Neuronal stem cell (in vitro differentiated cells): ENCODE measurements at regions not wholly inside any gene's neighbourhood (a gene's known extent, or its start where the extent isn't known, plus 50 kb on each side); places are given as distances from the start of the nearest gene placed in this dataset.

Experiments
- DNase-seq: peaks from one replicate; pipeline ENCODE4 v3.0.0-alpha.2; 2013; ENCODE audit warnings: low spot score
- H2AFZ ChIP-seq: one replicate; pipeline ENCODE4 v1.6.1; 2013; ENCODE audit warnings: mild to moderate bottlenecking, low read length, inconsistent platforms
- H2AK5ac ChIP-seq: 2 replicates; pipeline ENCODE4 v1.6.1; 2013; ENCODE audit warnings: low read depth, mild to moderate bottlenecking, inconsistent platforms, low read length, moderate library complexity, mixed read lengths
- H2BK120ac ChIP-seq: 2 replicates; pipeline ENCODE4 v1.6.1; 2013; ENCODE audit warnings: low read depth, mild to moderate bottlenecking, inconsistent platforms, low read length, moderate library complexity, mixed read lengths
- H2BK12ac ChIP-seq: one replicate; pipeline ENCODE4 v1.6.1; 2013; ENCODE audit warnings: low read length, inconsistent platforms
- H2BK15ac ChIP-seq: 2 replicates; pipeline ENCODE4 v1.6.1; 2013; ENCODE audit warnings: mild to moderate bottlenecking, low read length, inconsistent platforms, mixed read lengths
- H2BK5ac ChIP-seq: one replicate; pipeline ENCODE4 v1.6.1; 2013; ENCODE audit warnings: inconsistent platforms, mild to moderate bottlenecking, low read length, moderate library complexity
- H3K14ac ChIP-seq: one replicate; pipeline ENCODE4 v1.6.1; 2013; ENCODE audit warnings: low read length, inconsistent platforms
- H3K18ac ChIP-seq: 2 replicates; pipeline ENCODE4 v1.6.1; 2013; ENCODE audit warnings: low read length, inconsistent platforms
- H3K23ac ChIP-seq: 2 replicates; pipeline ENCODE4 v1.6.1; 2013; ENCODE audit warnings: low read depth, mild to moderate bottlenecking, mixed read lengths, low read length, inconsistent platforms; ENCODE audit not compliant: poor library complexity
- H3K27ac ChIP-seq: replicated peaks from 3 replicates; pipeline ENCODE4 v1.5.1; 2013; ENCODE audit warnings: low read length, inconsistent platforms
- H3K27me3 ChIP-seq, 3 experiments: 2 replicates each; pipeline ENCODE4 v1.6.1; 2013; ENCODE audit warnings: low read length in 3 of 3, mild to moderate bottlenecking in 2 of 3, inconsistent platforms in 1 of 3, low read depth in 1 of 3, mixed read lengths in 1 of 3, moderate library complexity in 1 of 3; ENCODE audit not compliant: control insufficient read depth in 3 of 3, insufficient read depth in 3 of 3
- H3K36me3 ChIP-seq, 2 donors: replicated peaks in 1 of 2; 2 replicates each; pipeline ENCODE4 v1.6.1; 2013; ENCODE audit warnings: low read length in 2 of 2; ENCODE audit not compliant: control insufficient read depth in 2 of 2, insufficient read depth in 2 of 2
- H3K4ac ChIP-seq: 2 replicates; pipeline ENCODE4 v1.6.1; 2013; ENCODE audit warnings: inconsistent platforms, mild to moderate bottlenecking, low read length, moderate library complexity
- H3K4me1 ChIP-seq, 2 donors: 1 replicate in 1 of 2; 2 replicates in 1 of 2; pipeline ENCODE4 v1.6.1; 2013; ENCODE audit warnings: low read length in 2 of 2, low read depth in 1 of 2; ENCODE audit not compliant: control insufficient read depth in 2 of 2, insufficient read depth in 1 of 2
- H3K4me2 ChIP-seq: one replicate; pipeline ENCODE4 v1.6.1; 2013; ENCODE audit warnings: mild to moderate bottlenecking, low read length, inconsistent platforms; ENCODE audit not compliant: insufficient read depth, poor library complexity, severe bottlenecking
- H3K4me3 ChIP-seq, 2 donors: 2 replicates each; pipeline ENCODE4 v1.5.1; 2013; ENCODE audit warnings: low read length in 2 of 2, mild to moderate bottlenecking in 2 of 2, inconsistent platforms in 1 of 2, moderate library complexity in 1 of 2
- H3K79me1 ChIP-seq: one replicate; pipeline ENCODE4 v1.6.1; 2013; ENCODE audit warnings: low read depth, mild to moderate bottlenecking, inconsistent platforms, low read length, moderate library complexity
- H3K9ac ChIP-seq: one replicate; pipeline ENCODE4 v1.6.1; 2013; ENCODE audit warnings: mild to moderate bottlenecking, low read depth, low read length, inconsistent platforms; ENCODE audit not compliant: poor library complexity
- H3K9me3 ChIP-seq, 2 donors: replicated peaks in 1 of 2; 2 replicates each; pipeline versions ENCODE3 to v1.6.1; 2013; ENCODE audit warnings: low read length in 2 of 2, mild to moderate bottlenecking in 2 of 2, inconsistent platforms in 1 of 2, low read depth in 1 of 2, mixed read lengths in 1 of 2, moderate library complexity in 1 of 2; ENCODE audit not compliant: control insufficient read depth in 2 of 2, insufficient read depth in 1 of 2
- H4K8ac ChIP-seq: one replicate; pipeline ENCODE4 v1.6.1; 2013; ENCODE audit warnings: low read depth, mild to moderate bottlenecking, inconsistent platforms, low read length, moderate library complexity
- H4K91ac ChIP-seq: one replicate; pipeline ENCODE4 v1.6.1; 2013; ENCODE audit warnings: low read length, low read depth, mild to moderate bottlenecking, inconsistent platforms; ENCODE audit not compliant: poor library complexity
- WGBS, 2 donors: extraction: QIAGEN DNeasy Blood & Tissue Kit; methylation state at CpG; one replicate each; pipeline ENCODE4 v1.1.7; 2013; ENCODE audit warnings: missing lambda C conversion rate in 2 of 2, mixed read lengths in 1 of 2; ENCODE audit not compliant: insufficient read length in 2 of 2, insufficient replicate concordance in 1 of 2; ENCODE audit errors: extremely low coverage in 2 of 2; 5-methylcytosine and 5-hydroxymethylcytosine counted together

- Histone ChIP-seq H2AFZ (no peak overlapping the region), H3K4me3 (no peak overlapping the region), H3K14ac (no peak overlapping the region), H3K9ac (no peak overlapping the region), H3K4me1 (no peaks in the 10 kb centered on the region), H3K4ac (no peak overlapping the region), H3K36me3 (no peaks in the 10 kb centered on the region), H3K18ac (no peak overlapping the region), H3K9me3 (no peaks in the 10 kb centered on the region), H4K91ac (no peak overlapping the region), H4K8ac (no peak overlapping the region), H3K27ac (no peak overlapping the region), H2BK120ac (no peak overlapping the region), H3K79me1 (no peaks in the 10 kb centered on the region), H2BK12ac (no peak overlapping the region), H3K27me3 (no peaks in the 10 kb centered on the region), H3K4me2 (no peak overlapping the region), H3K23ac (no peak overlapping the region), H2AK5ac (no peak overlapping the region), H2BK15ac (no peak overlapping the region), H2BK5ac (no peak overlapping the region)
- WGBS, 2 donors: no CpG with 5 or more reads among the region's 2 CpGs
- DNase-seq: no peak
Observed at GRCh38 chr16:79466111-79466510, 134.4 kb downstream of the MAF start.

- Histone ChIP-seq H3K18ac (no peak overlapping the region), H3K14ac (no peak overlapping the region), H3K4me1 (no peaks in the 10 kb centered on the region), H2BK12ac (no peak overlapping the region), H3K9ac (no peak overlapping the region), H3K23ac (no peak overlapping the region), H3K36me3 (no peaks in the 10 kb centered on the region), H2AK5ac (no peak overlapping the region), H2AFZ (no peak overlapping the region), H3K4me2 (no peak overlapping the region), H4K91ac (no peak overlapping the region), H3K27me3 (no peaks in the 10 kb centered on the region), H4K8ac (no peak overlapping the region), H2BK120ac (no peak overlapping the region), H2BK15ac (no peak overlapping the region), H2BK5ac (no peak overlapping the region), H3K4ac (no peak overlapping the region), H3K27ac (no peak overlapping the region), H3K9me3 (no peaks in the 10 kb centered on the region), H3K4me3 (no peak overlapping the region), H3K79me1 (no peaks in the 10 kb centered on the region)
- DNase-seq: no peak
- WGBS, 2 donors: no CpG with 5 or more reads among the region's 5 CpGs
Observed at GRCh38 chr16:79463841-79464240, 136.7 kb downstream of the MAF start.

- H2BK15ac ChIP-seq: no peak overlapping the region
- H2AK5ac ChIP-seq: no peak overlapping the region
- H3K27ac ChIP-seq: no peak overlapping the region
- no peak overlapping the region for H2BK12ac ChIP-seq
- H3K18ac ChIP-seq: no peak overlapping the region
- DNase-seq: no peak
- no peak overlapping the region for H4K8ac ChIP-seq
- H4K91ac ChIP-seq: no peak overlapping the region
- WGBS, 2 donors: no CpG with 5 or more reads among the region's 4 CpGs
- no peak overlapping the region for H3K9ac ChIP-seq
- H3K14ac ChIP-seq: no peak overlapping the region
- no peaks in the 10 kb centered on the region for H3K79me1 ChIP-seq
- no peak overlapping the region for H3K23ac ChIP-seq
- no peaks in the 10 kb centered on the region for H3K36me3 ChIP-seq
- no peak overlapping the region for H2BK5ac ChIP-seq
- H3K9me3 ChIP-seq: no peaks in the 10 kb centered on the region
- no peak overlapping the region for H3K4me3 ChIP-seq
- no peak overlapping the region for H3K4ac ChIP-seq
- no peaks in the 10 kb centered on the region for H3K27me3 ChIP-seq
- H2AFZ ChIP-seq: no peak overlapping the region
- no peak overlapping the region for H3K4me2 ChIP-seq
- H2BK120ac ChIP-seq: no peak overlapping the region
- peaks cover 0 to 2% of the 10 kb centered on the region in 2 donors for H3K4me1 ChIP-seq
Observed at GRCh38 chr16:79456036-79456435, 144.5 kb downstream of the MAF start.

DNA sequence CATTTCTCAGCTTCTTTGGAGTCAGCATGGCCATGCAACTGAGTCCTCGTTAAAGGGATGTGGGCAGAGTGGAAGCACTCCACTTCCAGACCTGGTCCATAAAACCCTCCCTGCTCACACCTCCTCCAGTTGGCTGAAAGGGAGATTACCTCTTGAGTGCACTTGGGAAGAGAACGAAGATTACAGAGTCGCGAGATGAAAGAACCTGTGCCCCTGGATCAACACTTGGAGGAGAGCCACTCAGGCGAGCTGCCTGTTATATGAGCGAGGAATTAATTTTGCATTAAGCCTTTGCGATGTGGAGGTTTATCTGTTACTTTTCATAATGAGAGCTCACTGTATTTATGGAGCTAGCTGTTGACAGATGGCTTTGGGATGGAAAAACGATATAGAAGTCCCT is 147.9 kb downstream of the MAF start:
- Histone ChIP-seq H2AFZ (no peak overlapping the region), H3K36me3 (no peaks in the 10 kb centered on the region), H3K23ac (no peak overlapping the region), H2BK15ac (no peak overlapping the region), H3K18ac (no peak overlapping the region), H2BK120ac (no peak overlapping the region), H3K4ac (no peak overlapping the region), H3K27me3 (no peaks in the 10 kb centered on the region), H3K4me3 (no peak overlapping the region), H3K4me1 (peaks cover 0 to 2% of the 10 kb centered on the region in 2 donors), H3K9ac (no peak overlapping the region), H3K79me1 (no peaks in the 10 kb centered on the region), H2AK5ac (no peak overlapping the region), H3K27ac (no peak overlapping the region), H4K8ac (no peak overlapping the region), H3K4me2 (no peak overlapping the region), H4K91ac (no peak overlapping the region), H3K14ac (no peak overlapping the region), H2BK5ac (no peak overlapping the region), H2BK12ac (no peak overlapping the region), H3K9me3 (no peaks in the 10 kb centered on the region)
- WGBS, 2 donors: no CpG with 5 or more reads among the region's 8 CpGs
- DNase-seq: no peak
